ENCODE measurements at regions not wholly inside any gene's neighbourhood (a gene's known extent, or its start where the extent isn't known, plus 50 kb on each side); places are given as distances from the start of the nearest gene placed in this dataset.
A peak's percentile ranks its signal among the peaks of the same experiment; 100 is the strongest.
"Not testable (repeated sequence)": the region's sequence is repeated elsewhere in the genome, so short reads cannot be mapped to it uniquely, and the experiment has no call there.

- no peak for FAIRE-seq
Observed at GRCh38 chr10:22875581-22875980, 52.3 kb upstream of the ARMC3 start.

DNA sequence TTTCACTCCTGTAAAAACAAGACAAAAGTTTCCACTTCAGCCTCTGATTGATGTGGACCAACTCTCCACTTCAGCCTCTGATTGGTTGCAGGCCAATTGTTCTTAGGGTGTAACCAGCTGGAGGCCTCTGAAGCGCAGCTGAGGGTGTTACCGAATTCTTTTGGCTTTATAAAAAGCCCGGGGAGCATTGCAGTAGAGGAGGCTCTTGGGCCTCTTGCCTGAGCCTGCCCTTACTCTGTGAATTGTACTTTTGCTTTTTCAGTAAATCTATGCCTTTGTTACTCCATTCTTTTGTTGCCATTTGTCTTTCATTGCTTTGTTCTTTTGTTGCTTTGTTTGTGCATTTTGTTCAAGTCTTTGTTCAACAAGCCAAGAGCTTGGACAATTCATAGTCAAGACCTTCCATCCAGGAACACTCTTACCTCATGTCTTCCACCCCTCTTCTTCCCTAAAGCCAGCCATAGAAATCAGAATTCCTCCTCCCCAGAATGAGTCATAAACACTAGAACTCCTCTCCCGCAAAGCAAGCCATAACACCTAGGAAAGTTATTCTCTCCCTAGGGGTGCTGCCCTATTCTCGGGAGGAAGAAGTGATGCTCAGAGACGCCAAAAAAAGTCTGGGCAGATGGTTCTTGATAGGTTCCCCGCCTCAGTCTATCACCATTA lies 53.5 kb upstream of the ARMC3 start:
- FAIRE-seq = no peak

DNA sequence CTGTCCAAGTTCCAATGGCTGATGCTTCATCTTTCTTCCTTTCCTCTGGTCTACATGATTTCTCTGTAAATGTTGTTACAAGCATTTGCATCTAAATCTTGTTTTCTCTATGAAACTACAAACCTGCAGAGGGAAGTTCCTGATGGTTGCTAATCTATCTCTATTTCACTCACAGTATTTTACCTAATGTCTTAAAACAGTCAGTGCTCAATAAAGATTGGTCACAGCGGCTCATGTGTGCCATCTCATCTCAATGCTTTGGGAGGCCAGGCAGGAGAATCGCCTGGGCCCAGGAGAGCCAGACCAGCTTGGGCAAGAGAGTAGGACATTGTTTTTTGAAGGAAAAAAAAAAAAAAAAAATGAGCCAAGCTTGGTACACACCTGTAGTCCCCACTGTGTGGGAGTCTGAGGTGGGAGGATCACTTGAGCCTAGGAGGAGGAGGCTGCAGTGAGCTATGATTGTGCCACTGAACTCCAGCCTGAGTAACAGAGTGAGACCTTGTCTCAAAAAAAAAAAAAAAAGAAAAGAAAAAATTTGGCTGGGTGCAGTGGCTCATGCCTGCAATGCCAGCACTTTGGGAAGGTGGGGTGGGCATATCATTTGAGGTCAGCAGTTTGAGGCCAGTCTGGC lies 71.3 kb upstream of the ARMC3 start:
- no peak for FAIRE-seq

- no peak for FAIRE-seq
Observed at GRCh38 chr10:22854935-22855421, 72.9 kb upstream of the ARMC3 start.

DNA sequence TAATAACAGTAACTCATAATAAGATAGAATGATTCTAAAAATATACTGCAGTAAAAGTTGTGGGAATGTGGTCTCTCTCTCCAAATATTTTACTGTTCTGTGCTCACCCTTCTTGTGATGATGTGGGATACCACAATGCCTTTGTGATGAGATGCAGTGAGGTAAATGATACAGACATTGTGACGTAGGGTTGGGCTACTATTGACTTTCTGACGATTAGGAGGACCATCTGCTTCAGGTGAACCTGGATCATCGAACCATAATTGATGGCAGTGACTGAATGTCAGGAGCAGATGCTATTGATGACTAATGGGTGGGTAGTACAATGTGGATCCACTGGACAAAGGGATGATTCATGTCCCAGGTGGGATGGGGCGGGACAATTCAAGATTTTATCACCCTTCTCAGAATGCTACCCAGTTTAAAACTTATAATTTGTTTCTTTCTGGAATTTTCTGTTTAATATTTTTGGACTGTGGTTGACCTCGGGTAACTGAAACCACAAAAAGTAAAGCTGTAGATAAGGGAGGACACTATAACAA lies 73.9 kb upstream of the ARMC3 start:
- no peak for FAIRE-seq

DNA sequence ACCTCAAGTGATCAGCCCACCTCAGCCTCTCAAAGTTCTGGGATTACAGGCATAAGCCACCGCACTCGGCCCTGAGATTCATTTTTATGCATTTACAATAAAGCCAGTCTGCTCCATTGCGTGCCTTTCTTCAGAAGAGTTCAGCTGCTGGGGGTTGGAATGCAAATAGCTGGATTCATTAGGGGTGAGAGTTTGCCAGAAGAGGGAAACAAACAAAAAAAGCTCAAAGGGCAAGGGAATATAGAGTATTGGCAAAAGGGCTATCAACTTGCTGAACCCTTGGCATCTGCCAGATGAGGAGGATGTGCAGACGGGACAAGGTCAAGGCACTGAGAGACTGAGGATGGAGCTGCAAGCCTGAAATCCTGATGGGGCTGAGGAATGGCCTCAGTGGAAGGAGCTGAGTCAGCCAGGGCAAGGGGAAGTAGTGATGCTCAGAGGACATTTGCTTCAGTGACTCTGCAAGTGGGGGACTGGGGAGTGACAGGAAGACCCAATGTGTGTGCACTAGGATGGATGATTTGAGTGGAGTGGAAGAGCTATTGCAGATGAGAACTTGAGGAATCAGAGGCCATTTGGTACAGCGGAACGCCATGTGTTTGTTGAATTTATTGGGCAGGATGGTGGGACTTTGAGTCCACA lies 75.0 kb upstream of the ARMC3 start:
- no peak for FAIRE-seq

- FAIRE-seq = no peak
Observed at GRCh38 chr10:22851865-22852239, 76.0 kb upstream of the ARMC3 start.

DNA sequence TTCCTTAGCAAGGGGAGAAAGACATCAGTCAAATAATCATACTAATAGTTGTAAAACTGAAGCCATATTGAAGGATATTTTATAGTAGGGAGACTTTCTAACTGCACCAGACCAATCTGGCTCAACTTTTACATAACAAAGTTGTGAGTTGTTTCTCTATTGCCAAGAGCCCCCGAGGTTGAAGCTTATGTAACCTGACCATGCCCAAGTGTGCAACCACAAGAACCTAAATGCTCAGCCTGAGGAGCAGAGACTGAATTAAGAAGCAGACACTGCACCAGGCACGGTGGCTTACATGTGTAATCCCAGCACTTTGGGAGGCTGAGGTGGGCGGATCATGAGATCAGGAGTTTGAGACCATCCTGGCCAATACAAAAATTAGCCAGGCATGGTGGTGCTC lies 77.3 kb upstream of the ARMC3 start:
- FAIRE-seq = no peak

- FAIRE-seq = no peak
Observed at GRCh38 chr10:22849077-22849805, 78.6 kb upstream of the ARMC3 start.

DNA sequence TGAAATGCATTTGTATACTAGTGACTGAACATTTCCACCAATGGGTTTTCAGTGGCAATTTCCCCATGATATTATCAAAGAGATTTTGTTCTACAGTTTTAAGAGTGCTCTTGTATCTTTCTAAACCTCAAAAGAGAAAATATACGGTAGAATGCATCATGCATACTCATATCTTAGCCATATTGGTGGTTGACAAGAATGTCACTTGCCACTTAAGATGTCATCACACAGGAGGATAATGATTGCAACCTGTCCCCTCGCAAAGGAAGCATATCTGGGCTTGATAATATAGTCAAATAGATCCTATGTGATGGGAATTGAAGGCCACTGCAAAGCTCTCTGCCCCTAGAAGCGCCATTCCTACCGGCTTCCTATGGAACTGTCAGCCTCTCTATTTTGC lies 79.3 kb upstream of the ARMC3 start:
- FAIRE-seq = no peak

GRCh38 chr10:22846294-22846693 lies 81.6 kb upstream of the ARMC3 start:
- no peak for FAIRE-seq

DNA sequence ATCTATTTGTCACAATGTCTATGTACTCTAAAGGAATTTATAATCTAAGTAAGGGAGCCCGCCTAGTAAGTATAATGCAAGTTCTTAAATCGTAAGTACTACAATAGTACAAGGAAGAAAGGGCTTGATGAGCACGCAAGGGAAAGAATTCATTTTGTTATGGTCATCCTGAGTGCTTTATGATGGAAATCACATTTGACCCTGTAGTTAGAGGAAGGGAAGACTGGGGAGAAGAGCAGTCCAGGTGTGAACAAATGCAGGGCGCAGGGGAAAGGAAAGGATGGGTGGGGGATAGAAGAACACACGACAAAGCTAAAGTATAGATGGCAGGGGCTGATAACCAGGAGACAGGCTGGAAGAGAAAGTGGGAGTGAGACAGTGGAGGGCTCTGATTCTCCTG lies 88.2 kb upstream of the ARMC3 start:
- no peak for FAIRE-seq

GRCh38 chr10:22837771-22838170 lies 90.1 kb upstream of the ARMC3 start:
- no peak for FAIRE-seq

GRCh38 chr10:22837351-22837750 lies 90.5 kb upstream of the ARMC3 start:
- no peak for FAIRE-seq

- no peak for FAIRE-seq
Observed at GRCh38 chr10:22834471-22834870, 93.4 kb upstream of the ARMC3 start.

DNA sequence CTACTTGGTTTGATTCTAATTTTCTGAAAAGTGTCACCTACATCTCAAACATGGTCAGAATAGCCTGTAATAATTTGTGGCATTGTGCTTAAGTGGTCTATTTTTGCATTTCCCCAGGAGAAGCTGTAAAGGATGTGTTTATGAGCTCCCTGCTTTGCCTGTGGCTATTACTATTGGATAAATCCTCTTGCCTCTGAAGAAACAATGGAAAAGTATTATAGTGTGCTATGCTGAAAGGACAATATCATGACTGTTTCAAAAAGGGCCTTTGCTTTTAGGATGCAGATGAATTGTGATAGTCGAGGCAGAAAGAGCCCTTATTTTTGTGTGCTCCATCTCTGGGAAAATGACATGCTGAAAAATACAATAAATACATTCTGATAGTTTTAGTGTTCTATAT lies 94.1 kb upstream of the ARMC3 start:
- no peak for FAIRE-seq

GRCh38 chr10:22833353-22833752 lies 94.5 kb upstream of the ARMC3 start:
- no peak for FAIRE-seq

- FAIRE-seq = no peak
Observed at GRCh38 chr10:22832851-22833250, 95.0 kb upstream of the ARMC3 start.

- FAIRE-seq = peak; percentile 46
Observed at GRCh38 chr10:22832066-22832602, 95.7 kb upstream of the ARMC3 start.

GRCh38 chr10:22831586-22831985 lies 96.3 kb upstream of the ARMC3 start:
- FAIRE-seq = no peak

GRCh38 chr10:22828712-22829111 lies 99.1 kb upstream of the ARMC3 start:
- FAIRE-seq = not testable (repeated sequence)

DNA sequence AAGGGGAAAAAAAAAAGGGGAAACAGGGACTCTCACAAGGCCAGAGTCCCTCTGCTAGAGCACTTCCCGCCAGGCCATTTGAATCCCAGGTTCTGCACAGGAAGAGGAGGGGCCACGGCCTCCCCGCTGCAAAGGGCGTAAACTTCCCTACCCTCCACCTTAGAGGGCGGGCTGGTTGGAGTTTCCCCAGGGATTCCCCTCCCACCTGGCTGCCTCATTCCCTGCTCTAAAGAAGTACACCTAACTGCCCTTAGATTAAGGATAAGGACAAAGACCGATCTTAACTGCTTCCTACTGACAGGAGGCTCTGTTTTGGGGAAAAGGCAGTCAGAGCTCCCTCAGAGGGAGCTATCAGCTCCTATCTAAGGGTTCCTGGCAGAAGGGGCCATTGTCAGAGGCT lies 102.0 kb upstream of the ARMC3 start:
- no peak for FAIRE-seq

GRCh38 chr10:22824984-22825383 lies 102.9 kb upstream of the ARMC3 start:
- no peak for FAIRE-seq
